K562 (cell line): ENCODE measurements at regions not wholly inside any gene's neighbourhood (a gene's known extent, or its start where the extent isn't known, plus 50 kb on each side); places are given as distances from the start of the nearest gene placed in this dataset.

Source experiments
- ATAC-seq: fragments of 200-7000 bp; cut with Tn5 transposase; 3 replicates; pipeline ENCODE4 v1.9.1; 2020; ENCODE audit warnings: moderate library complexity
- BruUV-seq: library from RNA; stranded (reverse); fragments of 400-500 nt; replicated peaks from 2 replicates; lab custom pipeline; 2021; lab: Mats Ljungman, UMichigan
- CTCF ChIA-PET: fragments of 300-600 bp; formaldehyde crosslinking; extraction: SDS; loops from one replicate; lab custom pipeline; 2021; ENCODE audit warnings: low intra/inter-chr PET ratio; lab: Yijun Ruan, JAX
- POLR2A ChIA-PET: fragments of 300-600, 350-650 bp; sonication (Branson Sonifier 250); formaldehyde crosslinking; extraction: SDS; loops from one replicate; lab custom pipeline; 2021; ENCODE audit warnings: antibody characterized with exemption, inconsistent platforms; lab: Yijun Ruan, JAX
- DNase-seq, 4 experiments: peaks; one replicate each; pipeline versions ENCODE4 v3.0.0 to v3.0.0-alpha.2; 2011 to 2018; ENCODE audit warnings: low spot score in 3 of 4, mixed read lengths in 3 of 4; ENCODE audit errors: extremely low read depth in 1 of 4
- FAIRE-seq: peaks from 2 replicates; lab custom pipeline; 2011; peaks lifted over from hg19 to GRCh38; lab: Jason Lieb, UNC
- H2AFZ ChIP-seq: 2 replicates; pipeline ENCODE4 v1.6.0; 2011; ENCODE audit warnings: low read depth, low read length, control low read depth, inconsistent platforms
- H3K27ac ChIP-seq: fragments of 200-600 bp; 3 replicates; pipeline ENCODE4 v1.8.0; 2011; ENCODE audit warnings: low read depth, mild to moderate bottlenecking, control low read depth, inconsistent platforms, low read length, moderate library complexity, mixed read lengths; ENCODE audit errors: extremely low read depth
- H3K27me3 ChIP-seq, 2 experiments: fragments of 300-600 bp in 1 of 2; 2 replicates in 1 of 2; 3 replicates in 1 of 2; pipeline versions ENCODE4 v1.6.0 to v1.8.0; 2011; ENCODE audit warnings: inconsistent platforms in 2 of 2, low read length in 2 of 2, mild to moderate bottlenecking in 1 of 2, mixed read lengths in 1 of 2, moderate library complexity in 1 of 2; ENCODE audit not compliant: control insufficient read depth in 2 of 2, insufficient read depth in 2 of 2
- H3K36me3 ChIP-seq: fragments of 300-600 bp; 3 replicates; pipeline ENCODE4 v1.8.0; 2011; ENCODE audit warnings: mild to moderate bottlenecking, low read length, inconsistent platforms; ENCODE audit not compliant: control insufficient read depth, insufficient read depth
- H3K4me1 ChIP-seq, 2 experiments: fragments of 200-600 bp in 1 of 2; replicated peaks in 1 of 2; 2 replicates in 1 of 2; 3 replicates in 1 of 2; pipeline versions ENCODE4 v1.5.1 to v1.8.0; 2011; ENCODE audit warnings: inconsistent platforms in 2 of 2, low read length in 2 of 2, mild to moderate bottlenecking in 1 of 2, mixed read lengths in 1 of 2, moderate library complexity in 1 of 2; ENCODE audit not compliant: control insufficient read depth in 2 of 2, insufficient read depth in 2 of 2
- H3K4me2 ChIP-seq: 2 replicates; pipeline ENCODE4 v1.6.1; 2011; ENCODE audit warnings: low read length, control low read depth, inconsistent platforms, mixed read lengths; ENCODE audit not compliant: insufficient read depth
- H3K4me3 ChIP-seq: fragments of 200-600 bp; sonication (generic), shearing (Covaris generic); 2 replicates; pipeline ENCODE4 v1.5.1; 2016; ENCODE audit warnings: control low read depth, inconsistent platforms
- H3K79me2 ChIP-seq: fragments of 200-600 bp; 3 replicates; pipeline ENCODE4 v1.8.0; 2011; ENCODE audit warnings: low read length, inconsistent platforms; ENCODE audit not compliant: control insufficient read depth, insufficient read depth
- H3K9ac ChIP-seq, 2 experiments: 2 replicates each; pipeline versions ENCODE4 v1.6.0 to v1.6.1; 2011; ENCODE audit warnings: low read depth in 2 of 2, low read length in 2 of 2, control low read depth in 1 of 2, inconsistent platforms in 1 of 2, mild to moderate bottlenecking in 1 of 2, mixed read lengths in 1 of 2; ENCODE audit not compliant: insufficient read depth in 1 of 2
- H3K9me1 ChIP-seq: one replicate; pipeline ENCODE4 v1.6.0; 2011; ENCODE audit warnings: inconsistent platforms, mild to moderate bottlenecking, low read length, moderate library complexity; ENCODE audit not compliant: control insufficient read depth, insufficient read depth
- H3K9me3 ChIP-seq: replicated peaks from 2 replicates; pipeline ENCODE4 v1.5.1; 2011; ENCODE audit warnings: low read depth, low read length, inconsistent platforms; ENCODE audit not compliant: control insufficient read depth, insufficient read depth
- H4K20me1 ChIP-seq: replicated peaks from 2 replicates; pipeline ENCODE4 v1.6.1; 2011; ENCODE audit warnings: low read length, inconsistent platforms, mixed read lengths; ENCODE audit not compliant: control insufficient read depth, insufficient read depth
- DACH1 ChIP-seq: fragments of 450-650 bp; IDR thresholded peaks from 2 replicates; pipeline ENCODE4 v1.6.1; 2018; ENCODE audit not compliant: partially characterized antibody
- ETS2 ChIP-seq: IDR thresholded peaks from 2 replicates; pipeline ENCODE4 v1.6.1; 2016; ENCODE audit warnings: borderline replicate concordance, missing genetic modification characterization, mild to moderate bottlenecking, moderate library complexity, missing compliant biosample characterization; ENCODE audit not compliant: poor library complexity, severe bottlenecking
- GABPB1 ChIP-seq: sonication (generic); formaldehyde crosslinking; IDR thresholded peaks from 2 replicates; pipeline ENCODE4 v1.8.0; 2022; ENCODE audit warnings: mild to moderate bottlenecking, missing genetic modification reagents
- HMGN3 ChIP-seq: IDR thresholded peaks from 2 replicates; pipeline ENCODE4 v1.6.1; 2011; ENCODE audit warnings: borderline replicate concordance, low read depth, mild to moderate bottlenecking, mixed read lengths, low read length; ENCODE audit not compliant: insufficient read length; ENCODE audit errors: extremely low read depth
- PCBP1 ChIP-seq: fragments of 200-400 bp; formaldehyde crosslinking; IDR thresholded peaks from 2 replicates; pipeline ENCODE4 v1.6.1; 2018; ENCODE audit warnings: mild to moderate bottlenecking, low read depth, low read length; ENCODE audit not compliant: poor library complexity, severe bottlenecking
- PHF21A ChIP-seq: fragments of 450-650 bp; IDR thresholded peaks from 2 replicates; pipeline ENCODE4 v1.6.1; 2017; ENCODE audit warnings: low read depth, borderline replicate concordance
- PHF8 ChIP-seq: fragments of 200-600 bp; sonication (generic); IDR thresholded peaks from 2 replicates; pipeline ENCODE4 v1.6.1; 2012; ENCODE audit warnings: mixed run types, mild to moderate bottlenecking, inconsistent platforms, low read length, moderate library complexity, borderline replicate concordance
- RBM39 ChIP-seq: fragments of 200-400 bp; formaldehyde crosslinking; optimal IDR thresholded peaks from 2 replicates; pipeline ENCODE3; 2018; ENCODE audit warnings: low read depth, low read length
- SRSF9 ChIP-seq: fragments of 200-400 bp; formaldehyde crosslinking; IDR thresholded peaks from 2 replicates; pipeline ENCODE4 v1.6.1; 2017; ENCODE audit warnings: low read depth, low read length, borderline replicate concordance
- ZEB2 ChIP-seq: fragments of 450-650 bp; IDR thresholded peaks from 2 replicates; pipeline ENCODE4 v1.6.1; 2016
- WGBS: fragments of 100-300 bp; shearing (Covaris generic); methylation state at CpG from one replicate; pipeline ENCODE4 v1.1.6; 2016; ENCODE audit warnings: low coverage, mixed read lengths; ENCODE audit not compliant: insufficient coverage; ENCODE audit errors: missing lambda C conversion rate; 5-methylcytosine and 5-hydroxymethylcytosine counted together
- in situ Hi-C: fragments of 300-500 bp; cut with MboI; formaldehyde crosslinking; loops from 4 replicates; pipeline ENCODE4 v1.15.0; 2018; ENCODE audit warnings: inconsistent platforms, mixed read lengths
- intact Hi-C: fragments of 100-400 bp; cut with micrococcal nuclease; formaldehyde crosslinking; loops from 2 replicates; pipeline ENCODE4 v1.14.2; 2022
- TF ChIP-seq, protein P1 (sequence below): sonication (generic); formaldehyde crosslinking; IDR thresholded peaks from 2 replicates; pipeline ENCODE4 v1.4.0; 2020; ENCODE audit warnings: mild to moderate bottlenecking, missing genetic modification reagents
- TF ChIP-seq, protein P2 (sequence below): sonication (generic); formaldehyde crosslinking; IDR thresholded peaks from 2 replicates; pipeline ENCODE4 v1.8.1; 2023; ENCODE audit warnings: mild to moderate bottlenecking, missing genetic modification reagents
- TF ChIP-seq, protein P3 (sequence below): fragments of 200-400 bp; formaldehyde crosslinking; IDR thresholded peaks from 2 replicates; pipeline ENCODE4 v1.6.1; 2017; ENCODE audit warnings: mild to moderate bottlenecking, low read depth, low read length, moderate library complexity

DNA sequence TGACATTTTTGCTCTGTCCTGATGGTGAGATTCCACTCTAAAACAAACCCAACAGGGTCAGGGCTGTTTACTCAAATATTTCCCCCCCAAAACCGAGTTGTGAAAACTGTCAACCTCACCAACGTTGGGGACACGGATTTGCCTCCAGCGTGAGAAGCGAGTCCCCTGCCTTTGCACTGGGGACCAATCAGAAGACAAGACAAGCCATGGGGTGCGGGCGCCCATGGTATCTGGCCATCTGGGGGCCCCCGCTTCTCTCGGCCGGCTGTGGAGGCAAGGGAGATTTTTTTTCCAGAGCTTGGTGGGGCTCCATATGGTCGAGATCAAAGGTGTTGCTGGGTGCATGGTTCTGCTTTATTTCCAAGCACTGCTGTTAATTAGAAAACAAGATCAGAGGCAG lies 272.1 kb downstream of the BCL11B start:
- in situ Hi-C loops = no loop called here
- no peaks in the 10 kb centered on the region for H3K36me3 ChIP-seq
- CTCF ChIA-PET = no interaction called here
- 2% methylated on average over 9 of the region's 11 CpGs for WGBS
- H3K9ac ChIP-seq = no peak overlapping the region
- H3K27ac ChIP-seq = no peak overlapping the region
- DNase-seq (no peak), ATAC-seq (no peak), FAIRE-seq (no peak)
- POLR2A ChIA-PET = no interaction called here
- no peaks in the 10 kb centered on the region for H3K79me2 ChIP-seq
- no peak overlapping the region for H3K4me3 ChIP-seq
- H3K27me3 ChIP-seq = no peaks in the 10 kb centered on the region
- H2AFZ ChIP-seq = no peak overlapping the region
- H3K4me1 ChIP-seq = no peaks in the 10 kb centered on the region
- H3K4me2 ChIP-seq = no peak overlapping the region
- H4K20me1 ChIP-seq = no peaks in the 10 kb centered on the region
- no peak for TF ChIP-seq SRSF9
- TF ChIP-seq, protein P1, sequence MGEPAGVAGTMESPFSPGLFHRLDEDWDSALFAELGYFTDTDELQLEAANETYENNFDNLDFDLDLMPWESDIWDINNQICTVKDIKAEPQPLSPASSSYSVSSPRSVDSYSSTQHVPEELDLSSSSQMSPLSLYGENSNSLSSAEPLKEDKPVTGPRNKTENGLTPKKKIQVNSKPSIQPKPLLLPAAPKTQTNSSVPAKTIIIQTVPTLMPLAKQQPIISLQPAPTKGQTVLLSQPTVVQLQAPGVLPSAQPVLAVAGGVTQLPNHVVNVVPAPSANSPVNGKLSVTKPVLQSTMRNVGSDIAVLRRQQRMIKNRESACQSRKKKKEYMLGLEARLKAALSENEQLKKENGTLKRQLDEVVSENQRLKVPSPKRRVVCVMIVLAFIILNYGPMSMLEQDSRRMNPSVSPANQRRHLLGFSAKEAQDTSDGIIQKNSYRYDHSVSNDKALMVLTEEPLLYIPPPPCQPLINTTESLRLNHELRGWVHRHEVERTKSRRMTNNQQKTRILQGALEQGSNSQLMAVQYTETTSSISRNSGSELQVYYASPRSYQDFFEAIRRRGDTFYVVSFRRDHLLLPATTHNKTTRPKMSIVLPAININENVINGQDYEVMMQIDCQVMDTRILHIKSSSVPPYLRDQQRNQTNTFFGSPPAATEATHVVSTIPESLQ (CRISPR knock-in tag) = no peak
- no peak for TF ChIP-seq ZEB2
- TF ChIP-seq GABPB1 (CRISPR knock-in tag) = no peak
- no peak for TF ChIP-seq ETS2 (tag)
- TF ChIP-seq PCBP1 = no peak
- TF ChIP-seq HMGN3 = no peak
- TF ChIP-seq, protein P2, sequence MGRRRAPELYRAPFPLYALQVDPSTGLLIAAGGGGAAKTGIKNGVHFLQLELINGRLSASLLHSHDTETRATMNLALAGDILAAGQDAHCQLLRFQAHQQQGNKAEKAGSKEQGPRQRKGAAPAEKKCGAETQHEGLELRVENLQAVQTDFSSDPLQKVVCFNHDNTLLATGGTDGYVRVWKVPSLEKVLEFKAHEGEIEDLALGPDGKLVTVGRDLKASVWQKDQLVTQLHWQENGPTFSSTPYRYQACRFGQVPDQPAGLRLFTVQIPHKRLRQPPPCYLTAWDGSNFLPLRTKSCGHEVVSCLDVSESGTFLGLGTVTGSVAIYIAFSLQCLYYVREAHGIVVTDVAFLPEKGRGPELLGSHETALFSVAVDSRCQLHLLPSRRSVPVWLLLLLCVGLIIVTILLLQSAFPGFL (CRISPR knock-in tag) = no peak
- no peak for TF ChIP-seq PHF21A
- TF ChIP-seq DACH1 = no peak
- TF ChIP-seq PHF8 = no peak
- TF ChIP-seq, protein P3, sequence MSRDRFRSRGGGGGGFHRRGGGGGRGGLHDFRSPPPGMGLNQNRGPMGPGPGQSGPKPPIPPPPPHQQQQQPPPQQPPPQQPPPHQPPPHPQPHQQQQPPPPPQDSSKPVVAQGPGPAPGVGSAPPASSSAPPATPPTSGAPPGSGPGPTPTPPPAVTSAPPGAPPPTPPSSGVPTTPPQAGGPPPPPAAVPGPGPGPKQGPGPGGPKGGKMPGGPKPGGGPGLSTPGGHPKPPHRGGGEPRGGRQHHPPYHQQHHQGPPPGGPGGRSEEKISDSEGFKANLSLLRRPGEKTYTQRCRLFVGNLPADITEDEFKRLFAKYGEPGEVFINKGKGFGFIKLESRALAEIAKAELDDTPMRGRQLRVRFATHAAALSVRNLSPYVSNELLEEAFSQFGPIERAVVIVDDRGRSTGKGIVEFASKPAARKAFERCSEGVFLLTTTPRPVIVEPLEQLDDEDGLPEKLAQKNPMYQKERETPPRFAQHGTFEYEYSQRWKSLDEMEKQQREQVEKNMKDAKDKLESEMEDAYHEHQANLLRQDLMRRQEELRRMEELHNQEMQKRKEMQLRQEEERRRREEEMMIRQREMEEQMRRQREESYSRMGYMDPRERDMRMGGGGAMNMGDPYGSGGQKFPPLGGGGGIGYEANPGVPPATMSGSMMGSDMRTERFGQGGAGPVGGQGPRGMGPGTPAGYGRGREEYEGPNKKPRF = no peak
- TF ChIP-seq RBM39 = no peak
- no TSS peak for BruUV-seq
- no peaks in the 10 kb centered on the region for H3K9me1 ChIP-seq
- H3K9me3 ChIP-seq = no peaks in the 10 kb centered on the region
- intact Hi-C loops = no loop called here
